ENCODE measurements at regions not wholly inside any gene's neighbourhood (a gene's known extent, or its start where the extent isn't known, plus 50 kb on each side); places are given as distances from the start of the nearest gene placed in this dataset.

DNA sequence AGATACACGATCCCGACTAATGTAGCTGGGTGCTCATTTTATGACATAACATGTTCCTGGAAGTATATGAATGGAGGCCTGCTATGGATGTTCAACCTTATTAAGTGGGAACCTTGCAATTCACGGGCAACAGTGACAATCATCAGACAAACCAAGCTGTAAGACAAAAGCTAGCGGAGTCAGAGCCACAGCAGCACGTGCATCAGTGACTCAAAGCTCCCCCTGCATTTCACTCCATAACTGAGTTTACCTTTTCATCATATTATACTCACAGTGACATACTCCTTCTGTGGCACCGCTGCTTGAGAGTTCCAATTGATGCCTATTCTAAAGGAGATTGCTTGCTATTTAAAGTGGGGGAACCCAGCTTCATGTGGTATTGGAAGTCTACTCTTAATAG, 176.0 kb upstream of the PITRM1 start:
- Histone ChIP-seq H3K36me3 (ENCODE audit: control insufficient read depth, insufficient read depth, low read length) (no peaks in the 10 kb centered on the region), H3K27me3 (ENCODE audit: control insufficient read depth, insufficient read depth, low read length) (peaks cover 2% of the 10 kb centered on the region), H3K4me3 (ENCODE audit: low read depth, low read length) (no peak overlapping the region)
- TF ChIP-seq, protein P1, sequence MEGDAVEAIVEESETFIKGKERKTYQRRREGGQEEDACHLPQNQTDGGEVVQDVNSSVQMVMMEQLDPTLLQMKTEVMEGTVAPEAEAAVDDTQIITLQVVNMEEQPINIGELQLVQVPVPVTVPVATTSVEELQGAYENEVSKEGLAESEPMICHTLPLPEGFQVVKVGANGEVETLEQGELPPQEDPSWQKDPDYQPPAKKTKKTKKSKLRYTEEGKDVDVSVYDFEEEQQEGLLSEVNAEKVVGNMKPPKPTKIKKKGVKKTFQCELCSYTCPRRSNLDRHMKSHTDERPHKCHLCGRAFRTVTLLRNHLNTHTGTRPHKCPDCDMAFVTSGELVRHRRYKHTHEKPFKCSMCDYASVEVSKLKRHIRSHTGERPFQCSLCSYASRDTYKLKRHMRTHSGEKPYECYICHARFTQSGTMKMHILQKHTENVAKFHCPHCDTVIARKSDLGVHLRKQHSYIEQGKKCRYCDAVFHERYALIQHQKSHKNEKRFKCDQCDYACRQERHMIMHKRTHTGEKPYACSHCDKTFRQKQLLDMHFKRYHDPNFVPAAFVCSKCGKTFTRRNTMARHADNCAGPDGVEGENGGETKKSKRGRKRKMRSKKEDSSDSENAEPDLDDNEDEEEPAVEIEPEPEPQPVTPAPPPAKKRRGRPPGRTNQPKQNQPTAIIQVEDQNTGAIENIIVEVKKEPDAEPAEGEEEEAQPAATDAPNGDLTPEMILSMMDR (IDR thresholded peaks at IDR 0.05; ENCODE audit: insufficient read depth, low read length, poor library complexity, severe bottlenecking): no peak
- no peak for DNase-seq (ENCODE audit: low read depth)

DNA sequence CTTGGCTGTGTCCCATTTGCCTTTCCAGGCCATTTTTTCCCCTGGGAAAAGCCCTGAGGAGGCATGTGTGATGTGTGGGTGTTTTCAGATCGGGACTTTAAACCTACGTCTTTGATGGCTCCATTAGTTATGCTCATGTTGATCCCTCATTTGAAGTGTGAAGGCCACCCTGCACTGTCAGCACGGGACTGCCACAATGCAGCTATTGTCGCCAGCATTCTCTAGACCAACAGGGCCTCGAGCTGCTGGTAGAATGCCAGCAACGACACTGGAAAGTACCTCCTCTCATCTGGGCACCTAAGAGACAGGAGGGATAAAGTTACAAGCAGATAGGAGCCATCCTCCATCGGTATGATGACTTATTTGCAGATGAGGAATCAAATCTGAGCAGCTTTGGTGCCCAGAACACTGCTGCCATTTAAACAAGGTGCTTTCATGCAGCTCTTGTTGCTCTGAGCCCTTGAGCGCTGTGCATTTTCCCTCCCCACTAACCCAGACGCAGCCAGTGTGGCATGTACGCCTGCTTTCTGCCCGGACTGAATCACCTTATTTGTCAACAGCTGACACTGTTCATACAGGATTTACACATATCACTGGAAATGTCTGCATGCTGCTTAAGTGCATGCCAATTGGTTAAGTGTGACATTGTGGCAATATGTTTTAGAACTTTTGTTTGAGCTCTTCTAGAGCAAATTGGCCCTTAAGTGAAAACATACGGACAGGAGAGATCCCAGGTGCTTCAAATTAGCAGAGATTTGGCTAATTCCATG, 175.0 kb upstream of the PITRM1 start:
- TF ChIP-seq, protein P1 (IDR thresholded peaks at IDR 0.05; ENCODE audit: insufficient read depth, low read length, poor library complexity, severe bottlenecking): no peak
- H3K36me3 ChIP-seq (ENCODE audit: control insufficient read depth, insufficient read depth, low read length): no peaks in the 10 kb centered on the region
- no peak overlapping the region for H3K4me3 ChIP-seq (ENCODE audit: low read depth, low read length)
- no peak for DNase-seq (ENCODE audit: low read depth)
- peaks cover 2% of the 10 kb centered on the region for H3K27me3 ChIP-seq (ENCODE audit: control insufficient read depth, insufficient read depth, low read length)

DNA sequence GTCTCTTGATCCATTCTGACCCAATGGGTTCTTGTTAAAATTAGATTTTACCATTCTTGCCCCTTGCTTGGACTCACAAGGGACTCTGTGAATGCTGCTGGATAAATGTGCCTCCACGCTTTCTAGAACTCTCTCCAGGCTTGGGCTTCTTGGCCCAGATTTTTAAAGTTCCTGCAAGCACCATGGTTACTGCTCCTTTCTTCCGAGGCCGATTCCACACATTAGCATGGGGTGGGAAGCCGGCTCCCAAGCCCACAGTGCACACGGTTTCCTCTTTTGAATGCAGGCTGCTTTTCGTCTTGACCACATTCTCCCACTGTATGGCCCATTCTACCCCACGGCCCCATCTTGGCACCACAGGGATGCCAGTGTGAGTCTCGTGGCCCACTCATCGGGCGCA, 174.3 kb upstream of the PITRM1 start:
- TF ChIP-seq, protein P1 (IDR thresholded peaks at IDR 0.05; ENCODE audit: insufficient read depth, low read length, poor library complexity, severe bottlenecking): no peak
- Histone ChIP-seq H3K36me3 (ENCODE audit: control insufficient read depth, insufficient read depth, low read length) (no peaks in the 10 kb centered on the region), H3K27me3 (ENCODE audit: control insufficient read depth, insufficient read depth, low read length) (peaks cover 2% of the 10 kb centered on the region), H3K4me3 (ENCODE audit: low read depth, low read length) (no peak overlapping the region)
- no peak for DNase-seq (ENCODE audit: low read depth)

DNA sequence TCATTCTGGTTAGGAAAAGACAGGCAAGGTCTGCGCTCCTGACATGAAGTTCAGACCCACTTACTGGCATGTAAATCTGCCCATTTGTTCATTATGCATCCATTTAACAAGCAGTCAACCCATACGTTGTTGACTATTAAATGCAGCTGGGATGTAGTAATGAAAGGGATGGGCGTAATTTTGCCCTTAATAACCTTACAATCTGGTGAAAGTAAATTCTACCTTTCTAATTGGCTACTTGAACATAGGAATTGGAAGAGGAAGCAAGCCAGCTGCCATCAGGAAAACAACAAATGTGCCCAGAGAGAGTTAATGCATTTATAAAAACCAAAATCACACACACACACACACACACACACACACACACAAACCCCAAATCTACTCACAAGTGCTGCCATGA, 170.2 kb upstream of the PITRM1 start:
- Histone ChIP-seq H3K36me3 (ENCODE audit: control insufficient read depth, insufficient read depth, low read length) (no peaks in the 10 kb centered on the region), H3K27me3 (ENCODE audit: control insufficient read depth, insufficient read depth, low read length) (no peaks in the 10 kb centered on the region), H3K4me3 (ENCODE audit: low read depth, low read length) (no peak overlapping the region)
- TF ChIP-seq, protein P1 (IDR thresholded peaks at IDR 0.05; ENCODE audit: insufficient read depth, low read length, poor library complexity, severe bottlenecking): no peak
- no peak for DNase-seq (ENCODE audit: low read depth)

DNA sequence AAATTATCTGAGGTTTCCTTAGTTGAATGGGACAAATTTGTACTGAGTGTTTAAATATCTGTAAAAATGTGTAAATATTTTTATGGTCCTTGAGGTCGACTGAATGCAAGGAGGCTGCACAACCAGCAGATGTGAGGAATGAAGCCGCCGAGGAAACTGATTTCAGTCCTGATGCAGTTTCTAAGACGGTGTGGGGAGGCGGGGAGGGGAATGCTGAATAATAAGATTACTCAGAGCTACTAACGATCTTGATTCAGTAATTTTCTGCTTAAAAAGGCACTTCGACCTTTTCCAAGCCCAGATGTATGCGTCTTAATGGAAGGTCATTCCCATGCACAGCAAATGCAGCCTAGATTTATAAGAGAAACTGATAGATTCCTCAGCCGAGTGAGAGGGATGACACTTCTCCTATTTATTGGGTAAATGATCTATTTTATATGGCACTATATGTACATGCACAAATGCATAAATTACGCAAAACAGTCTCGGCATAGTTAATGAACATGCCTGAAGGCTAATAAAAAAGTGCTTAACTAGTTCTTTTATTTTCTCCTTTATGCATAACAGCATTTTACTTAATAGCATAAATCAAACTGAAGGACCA, 167.6 kb upstream of the PITRM1 start:
- Histone ChIP-seq H3K36me3 (ENCODE audit: control insufficient read depth, insufficient read depth, low read length) (no peaks in the 10 kb centered on the region), H3K27me3 (ENCODE audit: control insufficient read depth, insufficient read depth, low read length) (no peaks in the 10 kb centered on the region), H3K4me3 (ENCODE audit: low read depth, low read length) (no peak overlapping the region)
- TF ChIP-seq, protein P1 (IDR thresholded peaks at IDR 0.05; ENCODE audit: insufficient read depth, low read length, poor library complexity, severe bottlenecking): no peak
- no peak for DNase-seq (ENCODE audit: low read depth)

Data from kidney epithelial cell (primary cell).